ENCODE measurements at regions not wholly inside any gene's neighbourhood (a gene's known extent, or its start where the extent isn't known, plus 50 kb on each side); places are given as distances from the start of the nearest gene placed in this dataset.

- no peak for DNase-seq (ENCODE audit: low spot score)
Observed at GRCh38 chr7:20021831-20022230, 195.4 kb downstream of the MACC1 start.

GRCh38 chr7:20021066-20021465 is 196.1 kb downstream of the MACC1 start:
- no peak for DNase-seq (ENCODE audit: low spot score)

- no peak for DNase-seq (ENCODE audit: low spot score)
Observed at GRCh38 chr7:20019757-20020432, 197.3 kb downstream of the MACC1 start.

GRCh38 chr7:20016669-20017068 is 200.5 kb downstream of the MACC1 start:
- DNase-seq (ENCODE audit: low spot score), result no peak

GRCh38 chr7:20013536-20013935 is 203.6 kb downstream of the MACC1 start:
- no peak for DNase-seq (ENCODE audit: low spot score)

GRCh38 chr7:20012100-20012499 is 205.1 kb downstream of the MACC1 start:
- DNase-seq (ENCODE audit: low spot score), result no peak

GRCh38 chr7:20010877-20011276 is 206.3 kb downstream of the MACC1 start:
- no peak for DNase-seq (ENCODE audit: low spot score)

GRCh38 chr7:20007510-20007909 is 209.7 kb downstream of the MACC1 start:
- no peak for DNase-seq (ENCODE audit: low spot score)

GRCh38 chr7:20005081-20005480 is 212.1 kb downstream of the MACC1 start:
- DNase-seq (ENCODE audit: low spot score), result no peak

GRCh38 chr7:19999681-20000080 is 217.5 kb downstream of the MACC1 start:
- no peak for DNase-seq (ENCODE audit: low spot score)

- DNase-seq (ENCODE audit: low spot score), result no peak
Observed at GRCh38 chr7:19991936-19992335, 218.5 kb upstream of the TMEM196 start.

GRCh38 chr7:19989906-19990305 is 216.5 kb upstream of the TMEM196 start:
- DNase-seq (ENCODE audit: low spot score), result no peak

GRCh38 chr7:19988860-19989259 is 215.4 kb upstream of the TMEM196 start:
- no peak for DNase-seq (ENCODE audit: low spot score)

GRCh38 chr7:19984231-19984632 is 210.8 kb upstream of the TMEM196 start:
- DNase-seq (ENCODE audit: low spot score), result no peak

- no peak for DNase-seq (ENCODE audit: low spot score)
Observed at GRCh38 chr7:19982841-19983835, 209.7 kb upstream of the TMEM196 start.

- DNase-seq (ENCODE audit: low spot score), result no peak
Observed at GRCh38 chr7:19973581-19973980, 200.2 kb upstream of the TMEM196 start.

- DNase-seq (ENCODE audit: low spot score), result no peak
Observed at GRCh38 chr7:19972876-19973275, 199.5 kb upstream of the TMEM196 start.

GRCh38 chr7:19971956-19972355 is 198.5 kb upstream of the TMEM196 start:
- no peak for DNase-seq (ENCODE audit: low spot score)

- DNase-seq (ENCODE audit: low spot score), result no peak
Observed at GRCh38 chr7:19970514-19970913, 197.1 kb upstream of the TMEM196 start.

GRCh38 chr7:19969859-19970493 is 196.6 kb upstream of the TMEM196 start:
- no peak for DNase-seq (ENCODE audit: low spot score)

GRCh38 chr7:19964246-19964645 is 190.8 kb upstream of the TMEM196 start:
- no peak for DNase-seq (ENCODE audit: low spot score)

- no peak for DNase-seq (ENCODE audit: low spot score)
Observed at GRCh38 chr7:19963695-19964094, 190.3 kb upstream of the TMEM196 start.
